Fibroblast of lung (primary cell): ENCODE measurements at regions not wholly inside any gene's neighbourhood (a gene's known extent, or its start where the extent isn't known, plus 50 kb on each side); places are given as distances from the start of the nearest gene placed in this dataset.

ENCODE experiments used
- CTCF ChIP-seq, 2 donors: IDR thresholded peaks in 1 of 2; conservative IDR thresholded peaks in 1 of 2; 1 replicate in 1 of 2; 2 replicates in 1 of 2; pipeline ENCODE4 v1.5.1; 2011 to 2012; ENCODE audit warnings: low read length in 2 of 2, control low read depth in 1 of 2, inconsistent platforms in 1 of 2, low read depth in 1 of 2, mild to moderate bottlenecking in 1 of 2
- EZH2 ChIP-seq: IDR thresholded peaks from 2 replicates; pipeline ENCODE4 v1.5.1; 2012; ENCODE audit warnings: low read length, control low read depth, mild to moderate bottlenecking; ENCODE audit errors: missing control alignments

GRCh38 chr4:166662266-166662843 lies 571.9 kb downstream of the SPOCK3 start:
- TF ChIP-seq CTCF (conservative IDR thresholded peaks at IDR 0.05 in 1 of 2, IDR thresholded peaks at IDR 0.05 in 1 of 2; ENCODE audit: low read depth in 1 of 2, low read length in 2 of 2) (no peak), EZH2 (no peak)
